CD14-positive monocyte (primary cell): ENCODE measurements at regions not wholly inside any gene's neighbourhood (a gene's known extent, or its start where the extent isn't known, plus 50 kb on each side); places are given as distances from the start of the nearest gene placed in this dataset.

Experiments used
- DNase-seq, 3 donors: peaks; one replicate each; pipeline ENCODE4 v3.0.0-alpha.2; 2011 to 2022
- H2AFZ ChIP-seq: 2 replicates; pipeline ENCODE4 v1.6.0; 2012; ENCODE audit warnings: mild to moderate bottlenecking, low read depth, low read length, inconsistent platforms; ENCODE audit not compliant: insufficient read depth, poor library complexity, severe bottlenecking
- H3K27ac ChIP-seq, 2 donors: 1 replicate in 1 of 2; 2 replicates in 1 of 2; pipeline ENCODE4 v1.5.1; 2012 to 2013; ENCODE audit warnings: low read length in 2 of 2, control low read depth in 1 of 2, inconsistent platforms in 1 of 2, low read depth in 1 of 2, mild to moderate bottlenecking in 1 of 2
- H3K27me3 ChIP-seq, 2 donors: one replicate each; pipeline versions ENCODE4 v1.6.0 to v1.6.1; 2011 to 2013; ENCODE audit warnings: low read length in 2 of 2; ENCODE audit not compliant: control insufficient read depth in 2 of 2, insufficient read depth in 2 of 2
- H3K36me3 ChIP-seq, 2 donors: replicated peaks in 1 of 2; 1 replicate in 1 of 2; 2 replicates in 1 of 2; pipeline versions ENCODE4 v1.5.1 to v1.6.1; 2012 to 2013; ENCODE audit warnings: low read length in 2 of 2, control low read depth in 1 of 2, inconsistent platforms in 1 of 2, mild to moderate bottlenecking in 1 of 2; ENCODE audit not compliant: insufficient read depth in 2 of 2, control insufficient read depth in 1 of 2
- H3K4me1 ChIP-seq, 2 donors: 1 replicate in 1 of 2; 2 replicates in 1 of 2; pipeline versions ENCODE4 v1.5.1 to v1.6.1; 2012 to 2013; ENCODE audit warnings: low read length in 2 of 2, control low read depth in 1 of 2, inconsistent platforms in 1 of 2, mild to moderate bottlenecking in 1 of 2, moderate library complexity in 1 of 2; ENCODE audit not compliant: insufficient read depth in 2 of 2, control insufficient read depth in 1 of 2
- H3K4me2 ChIP-seq: replicated peaks from 2 replicates; pipeline ENCODE3; 2012; ENCODE audit warnings: low read length, moderate library complexity, mild to moderate bottlenecking; ENCODE audit not compliant: poor library complexity, severe bottlenecking; ENCODE audit errors: extremely low read depth
- H3K4me3 ChIP-seq, 3 experiments: fragments of 200-600 bp in 1 of 3; sonication (generic) in 1 of 3; replicated peaks in 1 of 3; 1 replicate in 2 of 3; 2 replicates in 1 of 3; pipeline ENCODE4 v1.5.1; 2011 to 2013; ENCODE audit warnings: low read length in 3 of 3, mild to moderate bottlenecking in 3 of 3, control low read depth in 2 of 3, low read depth in 2 of 3, inconsistent platforms in 1 of 3, moderate library complexity in 1 of 3
- H3K79me2 ChIP-seq: 2 replicates; pipeline ENCODE4 v1.6.0; 2012; ENCODE audit warnings: mild to moderate bottlenecking, control low read depth, inconsistent platforms, low read length, moderate library complexity; ENCODE audit not compliant: insufficient read depth
- H3K9ac ChIP-seq: 2 replicates; pipeline ENCODE4 v1.6.0; 2017; ENCODE audit warnings: low read length, mild to moderate bottlenecking; ENCODE audit not compliant: insufficient read depth, poor library complexity, severe bottlenecking
- H3K9me3 ChIP-seq, 2 donors: replicated peaks in 1 of 2; 1 replicate in 1 of 2; 2 replicates in 1 of 2; pipeline versions ENCODE4 v1.5.1 to v1.6.1; 2012 to 2013; ENCODE audit warnings: low read length in 2 of 2, control low read depth in 1 of 2; ENCODE audit not compliant: control insufficient read depth in 1 of 2, insufficient read depth in 1 of 2
- H4K20me1 ChIP-seq: 2 replicates; pipeline ENCODE4 v1.6.0; 2012; ENCODE audit warnings: mild to moderate bottlenecking, low read length, control low read depth, moderate library complexity; ENCODE audit not compliant: insufficient read depth
- H3K27ac Mint-ChIP-seq, 7 donors: one replicate each; pipeline ENCODE4 v1.8.0; 2020; ENCODE audit warnings: mild to moderate bottlenecking in 7 of 7, mixed read lengths in 7 of 7, moderate library complexity in 6 of 7, inconsistent platforms in 2 of 7
- H3K27me3 Mint-ChIP-seq, 3 donors: one replicate each; pipeline ENCODE4 v1.8.0; 2021 to 2022; ENCODE audit warnings: low read depth in 3 of 3, mild to moderate bottlenecking in 3 of 3, mixed read lengths in 3 of 3, moderate library complexity in 3 of 3, inconsistent platforms in 1 of 3
- H3K36me3 Mint-ChIP-seq, 2 donors: one replicate each; pipeline ENCODE4 v1.8.0; 2020; ENCODE audit warnings: mixed read lengths in 2 of 2, inconsistent platforms in 1 of 2, mild to moderate bottlenecking in 1 of 2
- H3K4me1 Mint-ChIP-seq: one replicate; pipeline ENCODE4 v1.8.0; 2020; ENCODE audit warnings: mild to moderate bottlenecking, mixed read lengths
- H3K4me3 Mint-ChIP-seq, 2 donors: one replicate each; pipeline ENCODE4 v1.8.0; 2020; ENCODE audit warnings: mild to moderate bottlenecking in 2 of 2, mixed read lengths in 2 of 2, moderate library complexity in 1 of 2
- H3K9me3 Mint-ChIP-seq, 7 donors: one replicate each; pipeline ENCODE4 v1.8.0; 2020 to 2022; ENCODE audit warnings: mixed read lengths in 7 of 7, mild to moderate bottlenecking in 6 of 7, moderate library complexity in 6 of 7, inconsistent platforms in 2 of 7
- CTCF ChIP-seq: fragments of 200-600 bp; IDR thresholded peaks from one replicate; pipeline ENCODE4 v1.8.0; 2022; ENCODE audit warnings: antibody characterized with exemption, mild to moderate bottlenecking
- WGBS: methylation state at CpG from one replicate; pipeline ENCODE4 v1.1.5; 2013; ENCODE audit warnings: missing lambda C conversion rate; ENCODE audit not compliant: insufficient coverage; 5-methylcytosine and 5-hydroxymethylcytosine counted together
- intact Hi-C, 2 donors: fragments of 100-400 bp; cut with micrococcal nuclease; formaldehyde crosslinking; loops; one replicate each; pipeline versions ENCODE4 v1.15.0 to v1.15.1; 2023

- Histone ChIP-seq H2AFZ (no peak overlapping the region), H3K4me3 (no peak overlapping the region), H4K20me1 (no peaks in the 10 kb centered on the region), H3K4me1 (no peaks in the 10 kb centered on the region), H3K9ac (no peak overlapping the region), H3K9me3 (peaks cover 0 to 3% of the 10 kb centered on the region in 2 donors), H3K4me2 (no peak overlapping the region), H3K27me3 (no peaks in the 10 kb centered on the region), H3K27ac (no peak overlapping the region), H3K79me2 (no peaks in the 10 kb centered on the region), H3K36me3 (no peaks in the 10 kb centered on the region)
- DNase-seq: no peak
- intact Hi-C loops: no loop called here
- H3K4me3 Mint-ChIP-seq: no peak overlapping the region
- no peaks in the 10 kb centered on the region for H3K4me1 Mint-ChIP-seq
- H3K9me3 Mint-ChIP-seq: peaks cover 1 to 6% (median 4%) of the 10 kb centered on the region in 7 donors
- TF ChIP-seq CTCF: no peak
- no peaks in the 10 kb centered on the region for H3K36me3 Mint-ChIP-seq
- WGBS: no CpG with 5 or more reads among the region's 13 CpGs
- H3K27me3 Mint-ChIP-seq: no peaks in the 10 kb centered on the region
- H3K27ac Mint-ChIP-seq: no peak overlapping the region
Measured at GRCh38 chr5:2267991-2268390, 385.3 kb upstream of the IRX4 start.

GRCh38 chr5:2266641-2267240, 384.0 kb upstream of the IRX4 start:
- 100% methylated on average over 4 of the region's 9 CpGs for WGBS
- no peak overlapping the region for H3K4me2 ChIP-seq
- no peak overlapping the region for H3K27ac ChIP-seq
- Mint-ChIP-seq H3K36me3 (no peaks in the 10 kb centered on the region), H3K27me3 (peaks cover 0 to 2% (median 0%) of the 10 kb centered on the region in 3 donors), H3K4me1 (no peaks in the 10 kb centered on the region), H3K9me3 (peaks cover 1 to 6% (median 5%) of the 10 kb centered on the region in 7 donors), H3K4me3 (no peak overlapping the region), H3K27ac (no peak overlapping the region)
- DNase-seq: no peak
- no peak overlapping the region for H3K4me3 ChIP-seq
- H4K20me1 ChIP-seq: no peaks in the 10 kb centered on the region
- no peaks in the 10 kb centered on the region for H3K27me3 ChIP-seq
- H3K4me1 ChIP-seq: no peaks in the 10 kb centered on the region
- intact Hi-C loops: no loop called here
- H3K79me2 ChIP-seq: no peaks in the 10 kb centered on the region
- H3K36me3 ChIP-seq: no peaks in the 10 kb centered on the region
- H3K9me3 ChIP-seq: peaks cover 0 to 3% of the 10 kb centered on the region in 2 donors
- TF ChIP-seq CTCF: no peak
- no peak overlapping the region for H2AFZ ChIP-seq
- H3K9ac ChIP-seq: no peak overlapping the region
